AG09319 (cell line): ENCODE measurements at regions not wholly inside any gene's neighbourhood (a gene's known extent, or its start where the extent isn't known, plus 50 kb on each side); places are given as distances from the start of the nearest gene placed in this dataset.
A peak's percentile ranks its signal among the peaks of the same experiment; 100 is the strongest.

ENCODE experiments used
- DNase-seq: peaks from one replicate; pipeline ENCODE4 v3.0.0-alpha.2; 2010; ENCODE audit warnings: low read depth; ENCODE audit errors: extremely low read depth
- CTCF ChIP-seq: IDR thresholded peaks from 2 replicates; pipeline ENCODE4 v1.5.1; 2011; ENCODE audit warnings: low read depth, mild to moderate bottlenecking, inconsistent platforms, low read length, moderate library complexity

- no peak for DNase-seq
Observed at GRCh38 chr2:219832904-219833303, 205.5 kb downstream of the SLC4A3 start.

GRCh38 chr2:219835493-219835892, 208.1 kb downstream of the SLC4A3 start:
- no peak for TF ChIP-seq CTCF
- DNase-seq = no peak

More at GRCh38 chr2:219832904-219833303, 205.5 kb downstream of the SLC4A3 start:
- TF ChIP-seq CTCF = no peak

GRCh38 chr2:219836647-219837177, 209.3 kb downstream of the SLC4A3 start:
- DNase-seq = no peak

GRCh38 chr2:219844401-219845091, 217.1 kb downstream of the SLC4A3 start:
- no peak for TF ChIP-seq CTCF
- DNase-seq = no peak

More at GRCh38 chr2:219836647-219837177, 209.3 kb downstream of the SLC4A3 start:
- peak; percentile 54 for TF ChIP-seq CTCF

- TF ChIP-seq CTCF = no peak
- DNase-seq = no peak
Observed at GRCh38 chr2:219848882-219849281, 221.5 kb downstream of the SLC4A3 start.

- no peak for DNase-seq
- TF ChIP-seq CTCF = no peak
Observed at GRCh38 chr2:219851169-219851568, 223.7 kb downstream of the SLC4A3 start.

- DNase-seq = no peak
- no peak for TF ChIP-seq CTCF
Observed at GRCh38 chr2:219851801-219852481, 224.5 kb downstream of the SLC4A3 start.
